NT2/D1 (cell line): ENCODE measurements at regions not wholly inside any gene's neighbourhood (a gene's known extent, or its start where the extent isn't known, plus 50 kb on each side); places are given as distances from the start of the nearest gene placed in this dataset.

ENCODE experiments used
- SUZ12 ChIP-seq: IDR thresholded peaks from 2 replicates; pipeline ENCODE4 v1.6.1; 2011; ENCODE audit not compliant: insufficient read length, insufficient read depth; ENCODE audit errors: extremely low read depth
- ZNF274 ChIP-seq: IDR thresholded peaks from 2 replicates; pipeline ENCODE4 v1.6.1; 2011; ENCODE audit warnings: mild to moderate bottlenecking, low read depth, low read length

DNA sequence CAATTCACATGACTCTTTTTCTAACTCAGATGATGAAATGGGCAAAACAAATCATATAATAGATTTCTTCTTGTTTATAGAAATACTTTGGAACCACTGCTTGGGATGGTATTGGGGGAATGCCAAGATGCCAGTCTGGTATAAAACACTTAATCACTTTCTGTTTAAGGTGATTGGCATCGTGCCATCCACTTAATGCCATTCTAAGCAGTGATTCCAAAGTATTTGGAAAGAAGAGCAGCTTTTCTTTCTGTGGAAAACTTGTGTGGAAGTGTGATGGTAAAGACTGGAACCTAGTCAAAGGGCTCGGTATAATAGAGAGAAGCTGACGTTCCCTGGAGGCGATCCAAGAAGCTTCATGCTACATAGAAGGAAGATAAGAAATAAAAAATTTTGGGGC, 120.6 kb downstream of the TMEM26 start:
- TF ChIP-seq SUZ12 (no peak), ZNF274 (no peak)
